HepG2 (cell line): ENCODE measurements at regions not wholly inside any gene's neighbourhood (a gene's known extent, or its start where the extent isn't known, plus 50 kb on each side); places are given as distances from the start of the nearest gene placed in this dataset.

Experiments
- AHDC1 ChIP-seq: sonication (generic); formaldehyde crosslinking; IDR thresholded peaks from 2 replicates; pipeline ENCODE4 v1.5.1; 2020; ENCODE audit warnings: mild to moderate bottlenecking, missing genetic modification reagents, borderline replicate concordance
- CENPBD1 ChIP-seq: sonication (generic); formaldehyde crosslinking; IDR thresholded peaks from 2 replicates; pipeline ENCODE4 v1.8.0; 2022; ENCODE audit warnings: missing genetic modification reagents, low read depth, mild to moderate bottlenecking, borderline replicate concordance
- CHCHD3 ChIP-seq: sonication (generic); formaldehyde crosslinking; IDR thresholded peaks from 2 replicates; pipeline ENCODE4 v1.8.0; 2022; ENCODE audit warnings: mild to moderate bottlenecking, missing genetic modification reagents, moderate library complexity
- MTF2 ChIP-seq: sonication (generic); formaldehyde crosslinking; IDR thresholded peaks from 2 replicates; pipeline ENCODE4 v1.5.0; 2020; ENCODE audit warnings: missing genetic modification reagents, borderline replicate concordance
- NONO ChIP-seq, 2 experiments: fragments of 450-650 bp in 1 of 2; sonication (generic) in 1 of 2; formaldehyde crosslinking in 1 of 2; IDR thresholded peaks in 1 of 2; conservative IDR thresholded peaks in 1 of 2; 2 replicates each; pipeline versions ENCODE4 v1.6.1 to v1.8.0; 2017 to 2022; ENCODE audit warnings: mild to moderate bottlenecking in 1 of 2, missing genetic modification reagents in 1 of 2, moderate library complexity in 1 of 2
- POGK ChIP-seq: sonication (generic); formaldehyde crosslinking; conservative IDR thresholded peaks from 2 replicates; pipeline ENCODE4 v1.8.0; 2022; ENCODE audit warnings: mild to moderate bottlenecking, moderate library complexity, missing genetic modification reagents
- SCMH1 ChIP-seq: sonication (generic); formaldehyde crosslinking; IDR thresholded peaks from 2 replicates; pipeline ENCODE4 v1.9.0; 2021; ENCODE audit warnings: missing genetic modification reagents, mild to moderate bottlenecking, borderline replicate concordance
- STAT6 ChIP-seq: sonication (generic); formaldehyde crosslinking; IDR thresholded peaks from 2 replicates; pipeline ENCODE4 v1.4.0; 2020; ENCODE audit warnings: missing genetic modification reagents, mild to moderate bottlenecking, borderline replicate concordance
- TBL1XR1 ChIP-seq: fragments of 150-350 bp; IDR thresholded peaks from 2 replicates; pipeline ENCODE4 v1.6.1; 2014; ENCODE audit warnings: borderline replicate concordance, low read length; ENCODE audit not compliant: partially characterized antibody
- TFE3 ChIP-seq: IDR thresholded peaks from 2 replicates; pipeline ENCODE4 v1.6.1; 2016
- ZNF121 ChIP-seq: sonication (generic); formaldehyde crosslinking; IDR thresholded peaks from 2 replicates; pipeline ENCODE4 v1.5.0; 2020; ENCODE audit warnings: mild to moderate bottlenecking, missing genetic modification reagents
- ZNF292 ChIP-seq: sonication (generic); formaldehyde crosslinking; IDR thresholded peaks from 2 replicates; pipeline ENCODE4 v1.8.1; 2022; ENCODE audit warnings: mild to moderate bottlenecking, low read depth, missing genetic modification reagents, borderline replicate concordance
- ZNF691 ChIP-seq: sonication (generic); formaldehyde crosslinking; IDR thresholded peaks from 2 replicates; pipeline ENCODE4 v1.4.0; 2020; ENCODE audit warnings: missing genetic modification reagents, low read depth, mild to moderate bottlenecking, borderline replicate concordance
- ZNF768 ChIP-seq: sonication (generic); formaldehyde crosslinking; IDR thresholded peaks from 2 replicates; pipeline ENCODE4 v1.4.0; 2020; ENCODE audit warnings: missing genetic modification reagents

GRCh38 chr15:62391641-62392262 is 226.7 kb upstream of the C2CD4B start (continued):
- TF ChIP-seq AHDC1 (no peak), CENPBD1 (CRISPR knock-in tag) (no peak), SCMH1 (CRISPR knock-in tag) (no peak), TFE3 (CRISPR knock-in tag) (0 out of 2 replicates have a peak, but pooled peaks have one; percentile 14), MTF2 (no peak), CHCHD3 (CRISPR knock-in tag) (no peak), NONO (IDR thresholded peaks at IDR 0.05) (no peak), NONO (CRISPR knock-in tag; conservative IDR thresholded peaks at IDR 0.05) (peak; percentile 59; the same call in 1 of the 2 replicates), ZNF768 (CRISPR knock-in tag) (no peak), POGK (CRISPR knock-in tag) (no peak), TBL1XR1 (no peak), ZNF292 (CRISPR knock-in tag) (no peak; the same call in 1 of the 2 replicates), ZNF691 (no peak), STAT6 (CRISPR knock-in tag) (no peak), ZNF121 (CRISPR knock-in tag) (0 out of 2 replicates have a peak, but pooled peaks have one; percentile 34)
